HG02840 (cell line): ENCODE measurements at regions not wholly inside any gene's neighbourhood (a gene's known extent, or its start where the extent isn't known, plus 50 kb on each side); places are given as distances from the start of the nearest gene placed in this dataset.

Experiments
- ATAC-seq: cut with Tn5 transposase; IDR thresholded peaks from one replicate; pipeline ENCODE4 v1.9.1; 2021; ENCODE audit warnings: mild to moderate bottlenecking, moderate library complexity, moderate number of reproducible peaks; ENCODE audit not compliant: unreplicated experiment, low FRiP score

DNA sequence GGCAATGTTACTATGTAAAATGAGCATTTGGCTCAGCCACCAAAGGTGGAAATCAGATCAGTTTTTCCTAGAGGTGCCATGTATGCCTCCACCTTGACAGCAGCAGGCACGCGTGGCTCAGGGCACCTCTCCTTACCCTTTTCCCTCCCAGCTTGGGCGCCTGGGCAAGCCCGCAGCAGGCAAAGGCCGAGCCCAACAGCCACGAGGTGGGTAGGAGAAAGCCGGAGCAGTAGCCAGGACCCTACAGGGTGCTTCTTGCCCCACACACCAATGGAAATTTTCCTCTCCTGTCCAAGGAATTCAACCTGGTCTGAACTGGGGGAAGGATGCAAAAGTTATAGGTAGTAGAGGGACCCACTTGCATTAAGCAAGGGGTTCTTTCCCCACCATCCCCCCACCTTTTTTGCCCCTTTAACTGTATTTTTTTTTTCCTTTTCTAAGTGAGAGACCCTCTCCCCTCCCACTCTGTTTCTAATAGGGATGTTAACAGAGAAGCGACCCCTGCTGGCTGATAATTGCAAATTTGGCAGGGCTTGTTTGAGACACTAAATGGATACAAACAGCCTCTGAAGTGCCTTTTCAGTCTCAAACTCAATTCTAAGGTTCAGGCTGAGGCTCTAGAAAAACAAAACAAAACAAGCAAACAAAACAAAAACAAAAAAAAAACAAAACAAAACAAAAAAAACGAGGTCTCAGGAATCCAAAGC lies 895.1 kb downstream of the PCDH18 start:
- ATAC-seq = no peak

DNA sequence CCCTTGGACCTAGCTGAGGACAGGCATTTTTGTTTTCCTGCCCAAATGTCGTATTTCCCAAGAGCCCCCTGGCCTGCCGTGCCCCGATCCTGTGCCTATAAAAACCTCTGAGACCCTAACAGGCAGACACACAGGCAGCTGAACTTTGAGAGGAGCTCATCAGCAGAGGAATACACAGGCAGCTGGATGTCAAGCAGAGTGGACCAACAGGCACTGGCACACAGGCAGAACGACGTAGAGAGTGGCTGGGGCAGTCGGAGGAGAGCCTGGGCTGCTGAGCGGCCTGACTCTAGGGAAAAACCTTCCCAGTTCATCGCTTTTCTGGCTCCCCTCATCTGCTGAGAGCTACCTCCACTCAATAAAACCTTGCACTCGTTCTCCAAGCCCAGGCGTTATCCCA lies 896.1 kb downstream of the PCDH18 start:
- ATAC-seq = no peak

DNA sequence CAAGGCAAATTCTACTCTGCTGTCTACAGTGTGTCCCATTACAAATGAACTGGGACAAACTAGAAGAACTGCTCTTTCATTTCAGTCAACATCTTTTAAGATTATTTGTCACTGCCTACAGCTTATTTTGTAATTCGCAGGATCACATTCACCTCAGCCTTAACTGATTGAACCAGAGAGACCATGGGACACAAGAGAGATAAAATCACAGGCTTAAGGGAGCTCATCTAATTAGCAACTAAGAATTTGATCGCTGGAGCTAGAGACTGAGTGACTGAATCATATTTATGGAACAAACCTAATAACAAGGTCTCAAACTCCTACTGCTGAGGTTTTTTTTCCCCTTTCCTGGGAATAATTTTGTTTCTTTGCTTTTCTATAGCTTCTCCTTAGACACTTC lies 898.2 kb downstream of the PCDH18 start:
- no peak for ATAC-seq

DNA sequence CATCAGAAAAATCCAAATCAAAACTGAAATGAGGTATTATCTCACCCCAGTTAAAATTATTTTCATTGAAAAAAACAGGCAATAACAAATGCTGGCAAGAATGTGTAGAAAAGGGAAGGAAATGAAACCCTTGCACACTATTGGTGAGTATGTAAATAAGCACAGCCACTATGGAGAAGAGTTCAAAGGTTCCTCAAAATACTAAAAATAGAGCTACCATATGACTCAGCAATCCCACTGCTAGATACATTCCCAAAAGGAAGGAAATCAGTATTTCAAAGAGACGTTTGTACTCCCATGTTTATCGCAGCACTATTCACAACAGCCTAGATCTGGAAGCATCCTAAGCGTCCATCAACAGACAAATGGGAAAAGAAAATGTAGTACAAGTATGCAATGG lies 932.4 kb downstream of the PCDH18 start:
- ATAC-seq = no peak

DNA sequence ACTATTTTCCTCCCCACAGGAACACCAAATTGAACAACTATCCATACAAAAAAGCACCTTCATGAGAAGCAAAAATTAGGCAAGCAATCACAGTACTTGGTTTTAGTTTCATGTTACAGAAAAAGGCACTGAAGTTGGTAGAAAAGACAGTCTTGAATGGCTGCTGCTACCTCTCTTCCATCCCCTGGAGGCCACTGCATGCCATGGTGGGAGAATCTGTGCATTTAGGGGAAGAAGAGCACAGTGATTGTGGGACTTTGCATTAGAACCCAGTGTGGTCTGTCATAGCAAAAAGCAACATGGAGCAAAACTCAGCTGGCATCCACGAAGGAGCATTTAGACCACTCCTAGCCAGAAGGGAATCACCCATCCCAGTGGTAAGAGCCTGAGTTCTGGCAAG lies 941.9 kb downstream of the PCDH18 start:
- no peak for ATAC-seq

DNA sequence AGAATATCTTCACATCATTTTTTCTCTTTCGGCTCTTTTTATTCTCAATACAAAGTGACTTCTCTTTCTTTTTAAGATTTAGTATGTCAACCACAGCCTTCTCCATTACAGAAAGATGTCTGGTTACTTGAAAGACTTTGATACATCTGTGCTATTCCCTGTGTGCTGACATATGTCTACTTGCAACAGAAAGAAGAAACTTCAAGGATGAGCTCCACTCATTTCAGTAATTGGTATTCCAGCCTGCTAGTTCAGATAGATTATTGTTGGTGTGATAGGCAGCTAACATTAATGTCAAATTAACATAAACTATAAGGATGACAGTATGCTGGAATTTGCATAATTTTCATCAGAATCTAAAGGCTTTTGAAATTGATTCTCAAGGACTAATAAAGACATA lies 948.7 kb downstream of the PCDH18 start:
- no peak for ATAC-seq

DNA sequence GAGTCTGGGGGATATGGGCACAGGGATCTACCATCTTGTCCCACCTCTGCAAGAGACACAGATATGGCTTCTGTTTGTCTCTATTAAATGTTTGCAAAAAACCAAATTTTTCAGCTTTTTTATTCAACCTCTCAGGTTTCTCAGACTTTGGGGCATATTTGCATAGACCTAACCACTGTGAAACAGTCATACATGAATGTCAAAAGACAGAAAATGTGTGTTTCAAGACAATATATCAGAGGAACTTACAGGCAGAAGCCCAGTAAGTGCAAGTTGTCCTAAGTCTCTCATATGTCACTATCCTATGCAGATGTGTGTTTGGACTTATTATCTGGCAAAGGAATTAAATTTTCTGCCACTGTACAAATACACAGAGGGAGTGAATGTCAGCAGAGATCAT lies 951.2 kb downstream of the PCDH18 start:
- no peak for ATAC-seq

DNA sequence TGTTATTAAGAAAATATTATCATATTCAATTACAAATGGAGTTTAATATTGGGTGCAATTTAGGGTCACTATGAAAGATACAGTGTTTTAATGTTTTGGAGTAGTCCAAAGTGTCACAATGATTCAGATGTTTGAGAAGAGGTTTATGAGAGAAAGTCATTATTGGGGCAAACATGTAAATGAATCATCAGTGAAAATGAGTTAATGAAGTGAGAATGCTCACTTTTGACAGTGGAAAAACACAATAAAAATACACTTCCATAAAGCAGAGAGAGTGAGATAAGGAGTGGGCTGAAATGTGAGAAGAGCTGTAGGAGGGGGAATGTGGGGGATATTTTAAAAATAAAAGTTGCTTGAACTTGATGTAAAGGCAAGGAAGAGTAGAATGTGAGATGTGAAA lies 957.1 kb downstream of the PCDH18 start:
- ATAC-seq = no peak

DNA sequence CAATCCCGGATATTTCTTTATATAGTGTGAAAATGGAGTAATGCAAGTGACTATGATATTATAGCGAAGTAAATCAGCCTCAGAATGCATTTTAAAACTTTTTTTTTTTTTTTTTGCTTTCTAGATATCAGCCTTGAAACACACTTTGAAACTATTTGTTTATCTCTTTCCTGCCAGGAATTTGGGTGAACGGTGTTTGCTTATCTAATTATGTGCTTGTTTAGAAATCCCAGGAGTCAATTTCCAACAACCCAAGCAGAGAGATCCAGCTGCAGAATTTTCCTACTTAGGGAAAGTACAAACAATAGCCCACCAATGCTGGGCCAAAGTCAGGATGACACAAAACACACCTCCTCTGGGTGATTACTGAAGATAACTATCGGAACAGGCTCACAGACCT lies 958.8 kb downstream of the PCDH18 start:
- no peak for ATAC-seq

DNA sequence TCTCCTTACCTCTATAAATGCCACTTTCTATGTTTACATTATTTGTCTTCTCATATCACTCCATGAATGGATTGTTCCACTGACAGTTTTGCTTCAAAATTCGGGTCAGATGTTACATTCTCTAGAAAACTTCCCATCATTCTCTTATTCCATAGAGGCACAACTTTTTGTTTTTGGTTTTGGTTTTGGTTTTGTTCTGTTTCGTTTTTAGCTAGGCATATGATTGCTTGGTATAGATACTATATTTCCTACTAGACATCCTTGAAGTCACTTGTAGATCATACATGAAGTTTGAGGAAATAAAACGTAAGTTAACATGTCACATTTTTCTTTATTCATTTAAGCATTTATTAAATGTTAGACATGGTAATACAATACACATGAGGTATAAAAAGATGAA lies 961.0 kb downstream of the PCDH18 start:
- no peak for ATAC-seq

DNA sequence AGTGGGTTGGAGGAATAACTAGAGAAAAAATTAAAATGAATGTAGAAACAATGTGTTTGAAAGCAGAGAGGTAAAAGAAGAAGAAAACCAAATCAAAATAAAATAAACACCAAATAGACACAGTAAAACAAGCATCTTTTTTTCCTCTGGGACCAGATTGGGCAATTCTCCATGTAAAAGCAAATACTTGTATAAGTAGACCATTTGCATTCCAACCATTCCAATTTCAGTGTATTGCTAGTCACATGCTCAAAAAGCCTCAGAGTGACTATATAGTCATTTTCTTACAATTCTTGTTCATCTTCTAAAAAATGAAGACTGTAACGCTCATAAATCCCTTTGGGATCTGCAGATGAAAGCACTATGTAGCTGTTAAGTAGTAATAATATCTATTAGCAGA lies 969.5 kb downstream of the PCDH18 start:
- ATAC-seq = no peak

DNA sequence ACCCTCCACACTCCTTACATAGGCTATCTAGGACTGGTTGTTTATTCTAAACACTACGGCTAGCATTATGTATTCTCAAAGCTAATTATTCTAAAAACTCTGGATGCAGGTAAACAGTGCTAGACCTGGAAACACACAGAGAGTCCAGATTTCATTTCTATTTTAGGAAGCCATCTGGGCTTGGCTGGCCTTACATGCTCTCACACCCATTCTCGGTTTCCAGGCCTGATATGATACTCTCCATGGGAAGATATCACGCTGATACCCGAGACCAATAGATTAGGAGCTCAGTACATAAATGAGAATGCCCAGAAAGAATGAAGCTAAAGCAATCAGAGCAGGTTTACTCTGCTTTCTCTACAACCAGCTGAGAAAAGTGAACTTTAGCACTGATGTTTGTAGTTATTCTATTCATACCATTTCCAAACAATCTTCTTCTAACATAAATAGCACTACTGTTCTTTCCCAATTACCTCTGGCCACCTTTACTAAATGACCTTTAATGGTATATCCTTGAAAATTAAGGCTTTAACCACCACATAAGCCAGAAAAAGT lies 973.3 kb downstream of the PCDH18 start:
- ATAC-seq = no peak

DNA sequence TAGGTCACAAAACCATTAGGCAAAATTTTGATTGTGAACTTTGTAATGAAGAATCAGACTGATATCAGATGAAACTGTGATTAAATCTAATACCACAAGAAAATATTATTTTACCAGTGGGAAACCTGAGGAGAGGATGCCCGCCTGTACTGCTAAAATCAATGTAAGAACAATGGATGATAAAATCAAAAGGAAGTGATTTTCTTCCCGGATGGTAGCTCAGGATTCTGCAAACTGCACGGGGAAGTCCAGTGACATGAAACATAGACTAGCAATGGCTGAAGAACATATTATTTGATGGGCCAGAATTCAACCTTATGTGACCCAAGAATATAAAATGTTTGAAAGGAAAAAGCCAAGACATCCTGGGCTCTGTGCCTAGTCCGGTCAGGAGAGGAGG lies 974.9 kb downstream of the PCDH18 start:
- no peak for ATAC-seq

DNA sequence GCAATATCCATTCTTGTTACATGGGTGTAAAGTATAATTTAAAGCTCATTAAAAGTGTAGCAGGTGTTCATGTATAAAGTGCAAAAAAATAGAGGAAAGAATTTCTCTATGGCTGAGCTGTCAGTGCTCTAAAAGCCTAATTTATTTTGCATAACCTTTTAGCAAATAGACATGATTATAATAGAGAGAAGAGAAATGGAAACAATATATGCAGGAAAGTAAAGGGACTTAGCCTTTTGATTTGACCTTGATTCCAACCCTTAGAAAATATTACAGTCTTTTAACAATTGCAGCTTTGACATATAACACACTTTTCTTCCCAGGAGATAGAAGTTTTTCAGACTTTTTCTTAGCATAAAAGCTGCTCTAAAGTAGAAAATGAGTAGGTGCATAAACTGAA lies 978.3 kb downstream of the PCDH18 start:
- no peak for ATAC-seq

DNA sequence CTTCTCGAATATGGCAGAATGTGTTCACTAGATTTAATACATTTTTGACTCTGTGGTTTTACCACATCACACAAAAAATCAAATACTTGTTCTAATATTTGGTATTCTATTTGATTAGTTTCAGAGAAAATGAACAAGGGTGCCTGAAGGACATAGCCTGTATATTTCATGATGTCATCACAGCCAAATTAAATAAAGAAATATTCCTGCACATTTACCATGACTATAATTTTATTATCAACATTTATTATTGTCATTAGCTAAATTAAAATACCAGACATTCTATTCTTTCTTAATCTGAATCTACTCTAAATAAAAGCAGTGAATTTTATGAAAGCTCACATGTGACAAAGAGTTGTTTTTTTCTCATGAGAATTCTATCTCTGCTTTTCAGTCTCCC lies 980.5 kb downstream of the PCDH18 start:
- ATAC-seq = no peak

DNA sequence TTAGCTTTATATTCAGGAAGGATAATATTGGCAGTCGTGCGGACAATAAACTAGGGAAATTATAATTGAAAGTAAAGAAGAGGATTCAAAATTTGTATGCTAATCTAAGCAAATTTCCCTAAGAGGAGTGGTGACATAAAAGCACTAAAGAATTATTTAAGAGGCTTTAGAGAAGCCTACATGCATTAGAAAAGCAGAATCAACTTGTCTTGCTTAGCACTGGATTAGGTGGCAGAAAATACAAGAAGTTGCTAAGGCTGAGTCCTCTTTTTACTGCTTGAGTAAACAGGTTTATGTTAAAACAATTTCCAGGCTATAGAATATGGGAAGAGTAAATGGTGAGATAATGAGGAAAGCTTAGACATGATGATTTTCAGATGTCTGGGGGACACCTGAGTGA lies 991.5 kb downstream of the PCDH18 start:
- no peak for ATAC-seq

DNA sequence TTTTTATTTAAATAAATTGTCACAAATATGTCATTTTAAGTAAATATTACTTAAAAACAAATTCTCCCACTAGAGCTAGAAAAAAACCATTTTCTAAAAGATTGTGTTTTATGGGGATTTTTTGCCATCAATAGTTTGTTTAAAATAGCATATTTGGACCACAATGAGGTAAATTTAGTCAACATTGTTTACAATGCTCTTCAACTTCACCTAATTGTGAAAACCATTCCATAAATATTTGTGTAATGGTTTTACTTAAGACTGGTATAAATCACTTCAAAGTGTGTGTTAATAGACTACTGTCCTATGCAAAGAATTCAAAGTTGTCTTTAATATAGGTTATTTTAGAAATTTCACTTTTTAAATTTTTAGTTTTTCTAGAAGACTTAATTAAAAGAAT lies 1004.2 kb downstream of the PCDH18 start:
- ATAC-seq = no peak

DNA sequence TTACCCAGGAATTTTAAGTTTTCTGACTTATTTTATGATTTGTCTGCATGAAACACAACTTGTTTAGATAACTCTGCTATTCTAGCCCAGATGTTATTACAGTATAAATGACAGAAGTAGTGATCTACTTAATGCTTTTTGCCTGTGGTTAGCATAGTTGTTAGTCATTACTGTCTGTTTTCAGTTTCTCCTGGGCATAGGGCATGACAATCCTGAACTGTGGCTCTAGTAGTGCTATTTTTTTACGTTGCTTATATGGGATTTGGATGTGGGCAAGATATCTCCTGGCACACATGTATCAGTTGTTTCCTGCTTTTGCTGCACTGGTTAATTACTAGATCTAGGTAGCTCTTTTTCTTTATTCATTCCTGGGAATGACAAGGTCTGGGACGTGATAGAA lies 1005.8 kb downstream of the PCDH18 start:
- ATAC-seq = no peak

DNA sequence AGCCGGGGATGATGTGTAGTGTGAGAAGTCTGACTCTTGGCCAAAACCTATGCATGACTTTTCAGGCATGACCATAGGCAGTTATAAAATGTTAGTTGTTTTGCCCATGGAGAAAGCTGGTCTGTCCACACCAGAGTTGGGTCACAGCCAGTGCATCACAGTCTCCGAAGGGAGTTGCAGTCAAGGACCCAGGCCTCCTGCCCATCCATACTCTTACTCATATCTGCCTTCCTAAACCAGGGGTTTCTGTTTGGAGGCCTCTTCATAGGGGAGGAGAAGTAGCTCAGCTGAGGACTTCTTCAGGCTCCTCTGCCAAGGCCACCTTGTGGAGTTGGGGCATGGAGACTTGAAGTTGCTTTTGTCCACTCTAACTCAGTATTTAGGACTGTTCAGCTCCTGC lies 1008.3 kb downstream of the PCDH18 start:
- ATAC-seq = no peak

DNA sequence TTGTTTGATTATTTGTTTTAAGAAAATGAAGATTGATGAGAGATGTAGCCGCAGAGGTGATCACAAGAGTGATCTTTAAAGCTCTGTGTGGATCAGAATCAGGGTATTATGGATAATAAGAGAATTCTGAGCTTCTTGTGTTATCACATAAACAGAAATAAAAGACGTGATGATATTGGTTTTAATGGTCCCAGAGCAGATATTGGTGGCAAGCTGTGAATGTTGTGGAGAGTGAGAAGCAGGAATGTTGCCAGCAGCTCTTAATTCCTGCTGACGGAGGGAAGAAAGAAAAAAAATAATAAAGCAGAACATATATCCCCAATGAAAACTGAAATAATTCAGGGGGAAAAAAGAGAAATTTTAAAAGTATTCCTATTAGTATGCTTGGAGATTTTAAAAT lies 1015.9 kb downstream of the PCDH18 start:
- ATAC-seq = no peak

DNA sequence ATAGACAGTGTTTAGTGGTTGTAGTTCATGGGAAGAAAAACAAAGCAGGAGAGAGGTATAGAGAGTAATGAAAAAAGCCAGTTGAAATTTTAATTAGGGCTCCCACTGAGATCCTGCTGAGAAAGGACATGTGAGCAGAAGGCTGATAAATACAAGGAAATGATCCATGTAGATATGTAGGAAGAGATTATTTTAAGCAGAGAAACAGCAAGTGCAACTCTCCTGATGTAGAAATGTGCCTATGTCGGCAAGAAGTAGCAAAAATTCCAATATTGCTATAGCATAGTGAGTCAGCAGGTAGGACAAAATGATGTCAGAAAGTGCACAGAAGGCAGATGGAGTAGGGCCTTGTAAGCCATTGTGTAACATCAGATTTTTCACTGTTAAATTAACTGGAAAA lies 1027.3 kb downstream of the PCDH18 start:
- ATAC-seq = no peak

DNA sequence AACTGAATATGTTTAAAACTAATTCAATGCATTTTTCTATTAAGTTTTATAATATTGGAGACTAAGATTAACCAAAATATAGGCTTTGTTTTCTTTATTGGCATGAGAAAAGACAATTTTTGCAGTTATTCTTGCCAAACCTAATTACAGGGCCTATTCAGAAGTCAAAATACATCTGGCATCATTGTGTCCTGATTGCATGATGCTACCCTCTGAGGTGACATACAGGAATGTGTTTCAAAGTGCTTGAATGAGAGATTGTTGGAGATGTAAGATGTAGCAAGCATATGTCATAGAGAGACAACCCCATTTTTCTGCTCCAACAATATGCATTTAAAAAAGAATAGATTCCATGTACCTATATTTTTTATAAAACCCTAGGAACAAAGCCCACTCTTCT lies 1036.4 kb downstream of the PCDH18 start:
- no peak for ATAC-seq

DNA sequence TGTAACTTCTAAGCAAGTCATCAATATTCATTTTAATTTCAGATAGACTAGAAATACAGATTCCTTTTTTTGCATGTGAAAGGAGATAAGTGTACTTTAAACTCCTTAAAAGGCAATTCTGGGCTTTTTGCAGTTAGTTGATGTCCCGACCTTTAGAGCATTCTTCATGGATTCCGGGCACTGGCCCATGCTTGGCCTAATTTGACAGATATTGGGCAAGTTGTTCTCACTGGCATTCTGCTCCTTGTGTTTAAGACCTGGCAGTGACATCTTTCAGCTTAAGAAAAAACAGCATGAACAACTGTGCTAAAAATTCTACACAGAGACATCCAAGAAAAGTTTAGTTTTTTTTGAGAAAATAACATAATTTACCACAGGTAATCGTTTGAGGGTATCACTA lies 1037.2 kb downstream of the PCDH18 start:
- no peak for ATAC-seq
